Natural killer cell (primary cell): ENCODE measurements at regions not wholly inside any gene's neighbourhood (a gene's known extent, or its start where the extent isn't known, plus 50 kb on each side); places are given as distances from the start of the nearest gene placed in this dataset.

Experiments
- ATAC-seq, 3 donors: fragments of 150-1000 bp in 2 of 3; fragments of 200-7000 bp in 1 of 3; cut with Tn5 transposase; 1 replicate in 1 of 3; 2 replicates in 2 of 3; pipeline ENCODE4 v1.10.0; 2021; ENCODE audit warnings: mild to moderate bottlenecking in 2 of 3, moderate library complexity in 2 of 3
- DNase-seq, 2 donors: peaks; one replicate each; pipeline versions ENCODE4 v3.0.0 to v3.0.0-alpha.2; 2013 to 2021; ENCODE audit warnings: mixed read lengths in 1 of 2
- H3K27ac ChIP-seq: one replicate; pipeline ENCODE4 v1.5.1; 2013; ENCODE audit warnings: mild to moderate bottlenecking, low read length
- H3K27me3 ChIP-seq: one replicate; pipeline ENCODE4 v1.6.1; 2013; ENCODE audit warnings: low read length; ENCODE audit not compliant: control insufficient read depth, insufficient read depth
- H3K36me3 ChIP-seq: one replicate; pipeline ENCODE4 v1.6.1; 2013; ENCODE audit warnings: low read length; ENCODE audit not compliant: control insufficient read depth, insufficient read depth
- H3K4me1 ChIP-seq: one replicate; pipeline ENCODE4 v1.6.1; 2013; ENCODE audit warnings: low read length; ENCODE audit not compliant: control insufficient read depth, insufficient read depth
- H3K4me3 ChIP-seq: one replicate; pipeline ENCODE4 v1.5.1; 2013; ENCODE audit warnings: low read length
- H3K9me3 ChIP-seq: one replicate; pipeline ENCODE4 v1.6.1; 2013; ENCODE audit warnings: low read length; ENCODE audit not compliant: control insufficient read depth, insufficient read depth
- H3K27ac Mint-ChIP-seq, 2 donors: one replicate each; pipeline ENCODE4 v1.8.0; 2022; ENCODE audit warnings: mild to moderate bottlenecking in 2 of 2, mixed read lengths in 2 of 2, moderate library complexity in 1 of 2
- H3K27me3 Mint-ChIP-seq, 2 donors: one replicate each; pipeline ENCODE4 v1.8.0; 2022; ENCODE audit warnings: low read depth in 2 of 2, mixed read lengths in 2 of 2
- H3K36me3 Mint-ChIP-seq: one replicate; pipeline ENCODE4 v1.8.0; 2022; ENCODE audit warnings: mixed read lengths
- H3K4me1 Mint-ChIP-seq, 2 donors: one replicate each; pipeline ENCODE4 v1.8.0; 2022; ENCODE audit warnings: mixed read lengths in 2 of 2
- H3K4me3 Mint-ChIP-seq: one replicate; pipeline ENCODE4 v1.8.0; 2022; ENCODE audit warnings: mild to moderate bottlenecking, moderate library complexity, mixed read lengths
- H3K9me3 Mint-ChIP-seq, 2 donors: one replicate each; pipeline ENCODE4 v1.8.0; 2022; ENCODE audit warnings: mixed read lengths in 2 of 2
- WGBS: methylation state at CpG from one replicate; pipeline ENCODE4 v1.1.7; 2013; ENCODE audit warnings: missing lambda C conversion rate; ENCODE audit not compliant: insufficient coverage; 5-methylcytosine and 5-hydroxymethylcytosine counted together
- intact Hi-C: fragments of 100-400 bp; cut with micrococcal nuclease; formaldehyde crosslinking; loops from one replicate; pipeline ENCODE4 v1.14.2; 2022
- TF ChIP-seq, protein P1 (sequence below): fragments of 200-600 bp; IDR thresholded peaks from one replicate; pipeline ENCODE4 v1.8.0; 2022; ENCODE audit warnings: antibody characterized with exemption

DNA sequence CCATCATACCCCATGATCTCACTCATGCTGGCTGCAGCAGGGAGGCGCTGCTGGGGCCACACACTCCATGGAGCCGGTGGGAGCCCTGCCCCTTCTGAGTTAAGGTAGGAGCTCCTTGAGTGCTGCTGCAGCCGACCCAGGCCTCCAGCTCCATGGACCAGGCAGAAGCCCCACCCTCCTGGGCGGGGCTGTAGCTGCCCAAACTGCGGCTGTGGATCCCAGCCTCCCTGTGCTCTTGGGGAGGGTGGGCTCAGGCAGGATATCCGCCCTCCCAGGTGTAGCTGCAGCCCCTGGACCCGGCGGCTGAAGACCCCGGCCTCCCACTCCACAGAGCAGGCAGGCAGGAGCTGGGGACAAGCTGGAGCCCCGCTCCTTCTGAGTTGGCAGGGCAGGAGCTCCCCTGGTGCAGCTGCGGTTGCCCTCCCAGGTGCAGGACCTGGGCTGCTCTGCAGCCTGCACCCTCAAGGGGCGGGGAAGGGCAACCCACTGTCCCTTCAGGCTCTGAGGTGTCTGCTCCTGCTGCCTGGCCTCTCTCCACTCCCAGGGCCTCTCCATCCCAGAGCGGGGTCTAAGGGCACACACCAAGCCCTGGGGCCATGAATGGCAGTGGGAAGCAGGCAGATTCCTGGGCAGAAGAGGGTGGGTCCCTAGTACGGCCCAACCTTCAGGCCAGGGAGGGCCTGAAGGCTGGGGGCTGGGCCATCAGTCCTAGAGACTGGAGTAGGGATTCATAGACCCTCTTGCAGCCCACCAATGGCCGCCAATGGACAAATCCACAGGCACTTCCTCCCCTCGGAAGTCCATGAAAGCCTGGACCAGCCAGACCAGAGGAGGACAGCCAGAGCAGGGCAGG is 466.1 kb downstream of the DTHD1 start:
- intact Hi-C loops = no loop called here
- ATAC-seq (no peak), DNase-seq (no peak)
- Histone ChIP-seq H3K4me1 (no peaks in the 10 kb centered on the region), H3K36me3 (no peaks in the 10 kb centered on the region), H3K27ac (no peak overlapping the region), H3K4me3 (no peak overlapping the region), H3K9me3 (no peaks in the 10 kb centered on the region), H3K27me3 (no peaks in the 10 kb centered on the region)
- Mint-ChIP-seq H3K4me3 (no peak overlapping the region), H3K36me3 (no peaks in the 10 kb centered on the region), H3K27ac (no peak overlapping the region), H3K9me3 (peaks cover 0 to 3% of the 10 kb centered on the region in 2 donors), H3K27me3 (no peaks in the 10 kb centered on the region), H3K4me1 (no peaks in the 10 kb centered on the region)
- WGBS = 84% methylated on average over 16 of the region's 16 CpGs
- TF ChIP-seq, protein P1, sequence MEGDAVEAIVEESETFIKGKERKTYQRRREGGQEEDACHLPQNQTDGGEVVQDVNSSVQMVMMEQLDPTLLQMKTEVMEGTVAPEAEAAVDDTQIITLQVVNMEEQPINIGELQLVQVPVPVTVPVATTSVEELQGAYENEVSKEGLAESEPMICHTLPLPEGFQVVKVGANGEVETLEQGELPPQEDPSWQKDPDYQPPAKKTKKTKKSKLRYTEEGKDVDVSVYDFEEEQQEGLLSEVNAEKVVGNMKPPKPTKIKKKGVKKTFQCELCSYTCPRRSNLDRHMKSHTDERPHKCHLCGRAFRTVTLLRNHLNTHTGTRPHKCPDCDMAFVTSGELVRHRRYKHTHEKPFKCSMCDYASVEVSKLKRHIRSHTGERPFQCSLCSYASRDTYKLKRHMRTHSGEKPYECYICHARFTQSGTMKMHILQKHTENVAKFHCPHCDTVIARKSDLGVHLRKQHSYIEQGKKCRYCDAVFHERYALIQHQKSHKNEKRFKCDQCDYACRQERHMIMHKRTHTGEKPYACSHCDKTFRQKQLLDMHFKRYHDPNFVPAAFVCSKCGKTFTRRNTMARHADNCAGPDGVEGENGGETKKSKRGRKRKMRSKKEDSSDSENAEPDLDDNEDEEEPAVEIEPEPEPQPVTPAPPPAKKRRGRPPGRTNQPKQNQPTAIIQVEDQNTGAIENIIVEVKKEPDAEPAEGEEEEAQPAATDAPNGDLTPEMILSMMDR = no peak

DNA sequence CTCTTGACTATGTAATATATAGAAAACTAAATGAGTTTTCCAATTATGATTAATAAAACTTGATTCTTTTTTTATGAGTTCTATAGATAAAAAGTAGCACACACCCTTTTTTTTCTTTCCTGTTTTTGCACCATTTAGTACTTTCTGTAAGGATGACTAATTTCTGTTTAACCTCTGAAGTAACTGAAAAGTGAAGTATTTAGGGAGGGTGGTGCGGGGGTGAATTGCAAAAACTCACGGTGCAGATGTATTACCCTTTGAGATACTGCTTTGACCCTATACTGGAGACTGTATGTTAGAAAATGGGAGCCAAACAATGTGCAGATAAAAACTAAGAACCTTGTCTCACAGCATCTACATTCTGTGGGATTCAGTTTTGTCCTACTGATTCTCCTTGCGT is 471.6 kb downstream of the DTHD1 start:
- Mint-ChIP-seq H3K4me3 (no peak overlapping the region), H3K27me3 (no peaks in the 10 kb centered on the region), H3K36me3 (no peaks in the 10 kb centered on the region), H3K9me3 (no peaks in the 10 kb centered on the region), H3K27ac (no peak overlapping the region), H3K4me1 (no peaks in the 10 kb centered on the region)
- Histone ChIP-seq H3K27me3 (no peaks in the 10 kb centered on the region), H3K27ac (no peak overlapping the region), H3K4me1 (no peaks in the 10 kb centered on the region), H3K9me3 (no peaks in the 10 kb centered on the region), H3K4me3 (no peak overlapping the region), H3K36me3 (no peaks in the 10 kb centered on the region)
- DNase-seq = no peak
- ATAC-seq = no peak
- TF ChIP-seq, protein P1 = no peak
- intact Hi-C loops = no loop called here
- 79% methylated on average over 3 of the region's 3 CpGs for WGBS

DNA sequence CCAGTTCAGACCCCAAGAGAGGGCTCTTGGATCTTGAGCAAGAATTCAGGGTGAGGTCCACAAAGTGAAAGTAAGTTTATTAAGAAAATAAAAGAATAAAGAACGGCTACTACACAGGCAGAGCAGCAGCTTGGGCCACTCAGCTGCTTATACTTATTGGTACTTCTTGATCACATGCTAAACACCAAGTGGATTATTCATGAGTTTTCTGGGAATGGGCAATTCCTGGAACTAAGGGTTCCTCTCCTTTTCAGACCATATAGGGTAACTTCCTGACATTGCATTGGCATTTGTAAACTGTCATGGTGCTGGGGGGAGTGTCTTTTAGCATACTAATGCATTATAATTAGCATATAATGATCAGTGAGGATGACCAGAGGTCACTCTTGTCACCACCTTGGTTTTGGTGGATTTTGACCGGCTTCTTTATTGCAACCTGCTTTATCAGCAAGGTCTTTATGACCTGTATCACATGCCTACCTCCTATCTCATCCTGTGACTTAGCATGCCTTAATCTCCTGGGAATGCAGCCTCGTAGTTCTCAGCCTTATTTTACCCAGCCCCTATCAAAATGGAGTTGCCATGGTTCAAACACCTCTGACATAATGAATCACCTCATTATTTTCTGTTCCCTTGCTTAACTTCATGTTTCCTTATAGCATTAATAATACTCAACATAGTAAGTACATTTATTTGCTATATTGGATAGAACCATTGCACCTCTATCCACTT is 476.3 kb downstream of the DTHD1 start:
- Histone ChIP-seq H3K4me3 (no peak overlapping the region), H3K27ac (no peak overlapping the region), H3K36me3 (no peaks in the 10 kb centered on the region), H3K4me1 (no peaks in the 10 kb centered on the region), H3K27me3 (no peaks in the 10 kb centered on the region), H3K9me3 (peaks cover 5% of the 10 kb centered on the region)
- Mint-ChIP-seq H3K4me1 (no peaks in the 10 kb centered on the region), H3K27ac (no peak overlapping the region), H3K9me3 (peaks cover 5 to 8% of the 10 kb centered on the region in 2 donors), H3K4me3 (no peak overlapping the region), H3K27me3 (no peaks in the 10 kb centered on the region), H3K36me3 (no peaks in the 10 kb centered on the region)
- DNase-seq = no peak
- TF ChIP-seq, protein P1 = no peak
- WGBS = 48% methylated on average over 3 of the region's 3 CpGs
- intact Hi-C loops = no loop called here
- ATAC-seq = no peak
